OCI-M1 (cell line): ENCODE measurements at regions not wholly inside any gene's neighbourhood (a gene's known extent, or its start where the extent isn't known, plus 50 kb on each side); places are given as distances from the start of the nearest gene placed in this dataset.
A peak's percentile ranks its signal among the peaks of the same experiment; 100 is the strongest.
"Not testable (repeated sequence)": the region's sequence is repeated elsewhere in the genome, so short reads cannot be mapped to it uniquely, and the experiment has no call there.

Experiments used
- DNase-seq: peaks from one replicate; lab custom pipeline; 2025; lab: John Stamatoyannopoulos, UW

DNA sequence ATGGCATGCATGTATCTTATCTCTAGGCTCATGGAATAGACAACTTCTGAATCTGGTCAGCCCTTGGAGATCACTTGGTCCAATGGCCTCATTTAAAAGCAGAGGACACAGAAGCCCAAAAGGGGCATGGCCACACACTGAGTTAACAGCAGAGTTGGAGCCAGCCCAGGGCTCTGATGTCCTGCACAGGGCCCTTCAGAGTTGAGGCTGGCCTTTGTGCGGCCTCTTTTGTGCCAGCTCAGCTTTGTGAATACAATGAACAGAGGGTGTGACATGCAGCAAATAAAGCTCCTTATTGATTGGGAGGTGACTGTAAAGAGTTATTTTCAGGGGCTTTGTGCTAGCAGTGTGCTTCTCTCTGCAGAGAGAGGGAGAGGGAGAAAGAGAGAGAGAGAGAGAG lies 150.1 kb upstream of the STK32A start:
- DNase-seq = no peak

DNA sequence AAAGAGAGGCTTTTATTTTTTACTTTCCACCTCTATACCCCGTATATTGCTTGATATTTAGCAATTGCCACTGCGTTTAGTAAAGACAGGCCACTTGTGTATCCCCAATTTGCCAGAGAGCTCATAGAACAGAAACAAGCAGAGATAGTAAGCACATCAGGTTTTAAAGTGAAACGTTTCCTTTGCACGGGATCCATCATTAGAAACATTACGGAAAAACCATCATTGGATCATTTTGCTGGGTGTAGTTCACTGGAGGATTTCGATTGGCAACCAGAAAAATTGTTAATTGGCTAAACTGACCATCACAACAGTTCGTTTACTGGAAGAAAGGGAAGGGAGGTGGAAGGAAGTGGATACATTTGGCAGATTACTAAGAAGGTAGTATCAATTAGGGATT lies 149.4 kb upstream of the STK32A start:
- no peak for DNase-seq

DNA sequence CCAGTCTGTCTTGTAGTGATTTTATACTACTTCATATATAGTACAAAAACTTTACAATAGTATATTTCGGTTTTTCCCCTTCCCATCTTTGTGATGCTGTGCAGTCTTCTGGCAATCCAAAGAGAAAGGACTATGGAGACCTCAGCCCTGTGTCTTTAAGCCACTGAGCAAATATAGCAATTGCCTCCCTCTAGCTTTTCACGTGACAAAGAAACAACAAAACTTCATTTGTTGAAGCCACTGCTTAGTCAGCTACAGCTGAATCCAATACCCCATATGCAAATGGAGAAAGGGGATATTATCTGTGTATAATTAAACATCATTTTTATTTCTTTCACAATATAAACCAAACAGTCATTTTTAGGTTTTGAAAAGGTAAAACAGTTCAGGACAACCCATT lies 142.8 kb upstream of the STK32A start:
- no peak for DNase-seq

DNA sequence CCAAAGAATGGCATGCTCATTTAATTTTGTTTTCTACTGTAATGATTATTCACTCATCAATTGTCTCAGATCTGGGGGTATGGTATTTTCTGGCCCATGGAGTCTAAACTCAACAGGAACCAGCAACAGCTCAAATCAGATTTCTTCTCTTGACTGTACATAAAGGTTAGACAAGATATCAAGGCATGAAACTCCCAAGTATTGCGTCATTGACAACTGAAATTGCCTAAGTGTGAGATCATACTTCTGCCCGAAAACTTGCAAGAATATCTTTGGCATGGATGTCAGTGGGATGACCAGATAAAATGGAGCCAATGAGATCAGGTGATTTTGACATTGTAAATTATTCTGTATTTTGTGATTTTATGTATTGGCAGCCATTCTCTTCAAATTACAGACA lies 141.7 kb upstream of the STK32A start:
- DNase-seq = peak; percentile 2

DNA sequence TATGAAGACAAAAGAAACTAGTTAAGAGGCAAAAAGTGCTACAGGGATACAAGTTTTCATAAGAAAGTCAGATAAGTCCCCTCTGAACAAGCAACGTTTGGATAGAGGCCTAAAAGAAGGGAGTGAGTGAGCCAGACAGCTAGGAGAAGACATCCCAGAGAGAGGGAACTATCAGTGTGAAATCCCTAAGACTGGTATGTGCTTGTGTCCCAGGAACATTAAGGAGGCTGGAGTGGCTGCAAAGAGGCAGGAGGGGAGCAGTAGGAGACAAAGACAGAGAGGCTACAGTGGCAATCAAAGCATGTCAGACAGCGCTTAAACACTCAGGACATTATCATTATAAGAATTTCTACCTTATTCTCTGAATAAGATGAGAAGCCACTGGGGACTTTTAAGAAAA lies 139.1 kb upstream of the STK32A start:
- DNase-seq = no peak

DNA sequence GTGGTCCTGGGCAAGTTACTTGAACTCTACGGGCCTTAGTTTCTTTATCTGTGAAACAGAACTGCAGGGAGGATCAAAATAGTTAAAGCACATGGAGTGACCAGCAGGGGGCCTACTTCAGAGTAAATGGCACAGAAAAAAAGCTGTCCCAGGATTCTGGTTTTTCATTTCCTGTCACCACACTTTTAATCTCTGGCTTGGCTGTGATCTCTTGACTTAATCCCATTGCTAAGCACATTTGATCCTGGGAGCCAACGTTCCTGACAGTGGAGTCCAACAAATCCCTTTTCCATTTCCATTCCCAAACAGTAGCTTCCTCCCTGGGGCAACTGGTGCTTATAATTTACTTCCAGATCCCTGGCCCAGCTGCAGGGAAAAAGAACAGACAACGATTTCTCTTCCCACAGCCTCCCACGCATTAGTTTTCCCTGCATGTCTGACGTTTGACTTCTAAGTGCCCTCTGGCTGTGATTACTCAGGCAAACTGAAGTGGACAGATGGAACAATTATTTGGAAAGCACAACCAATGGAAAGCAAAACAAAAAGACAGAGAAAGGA lies 136.5 kb upstream of the STK32A start:
- peak; percentile 42 for DNase-seq

DNA sequence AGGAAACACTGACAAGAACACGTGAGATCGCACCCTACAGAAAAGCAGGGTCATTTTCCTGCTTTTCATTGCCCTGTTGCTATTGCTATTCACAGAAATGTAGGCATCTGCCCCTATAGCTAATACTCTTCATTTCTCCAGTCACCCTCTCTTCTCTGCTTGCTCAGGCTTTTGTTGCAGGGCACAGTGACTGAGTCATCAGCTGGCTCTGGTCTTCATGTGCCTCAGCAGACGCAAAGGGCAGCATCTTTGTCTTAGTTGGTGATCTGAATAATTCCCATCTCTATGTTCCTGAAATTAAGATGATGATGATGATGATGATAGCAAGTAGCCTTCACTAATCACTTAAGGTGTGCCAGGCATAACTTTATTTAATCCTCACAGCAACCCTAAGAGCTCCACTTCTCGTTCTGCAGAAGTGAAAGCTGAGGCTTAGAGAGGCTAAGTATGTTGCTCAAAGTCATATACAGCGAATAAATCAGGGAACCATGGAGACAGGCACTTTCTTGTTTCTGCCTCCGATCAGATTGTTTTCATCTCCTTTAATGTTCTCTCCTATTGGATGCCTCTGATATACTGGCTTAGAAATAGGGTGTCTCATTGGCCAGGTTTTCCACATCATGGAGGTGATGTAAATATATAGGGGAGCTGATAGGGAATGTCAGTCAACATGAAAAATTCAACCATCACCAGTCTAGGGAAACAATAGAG lies 133.0 kb upstream of the STK32A start:
- no peak for DNase-seq

DNA sequence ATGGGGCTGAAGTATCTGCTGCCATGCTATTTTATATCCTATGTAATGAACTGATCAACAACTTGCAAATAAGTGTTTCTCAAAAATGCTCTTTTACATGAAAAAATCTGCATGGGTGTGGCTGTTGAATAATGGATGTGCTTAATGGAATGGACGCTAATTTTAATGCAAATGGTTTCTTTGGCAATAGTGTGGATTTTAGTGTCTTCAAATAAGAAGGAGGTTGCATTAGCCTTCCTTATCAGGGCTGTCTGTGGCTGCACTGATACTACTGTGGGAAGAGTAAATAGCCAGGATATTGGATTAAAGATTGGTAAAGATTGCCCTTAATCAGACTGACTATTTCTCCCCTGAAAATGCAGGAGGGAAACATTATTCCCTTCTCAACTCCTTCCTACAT lies 121.9 kb upstream of the STK32A start:
- no peak for DNase-seq

DNA sequence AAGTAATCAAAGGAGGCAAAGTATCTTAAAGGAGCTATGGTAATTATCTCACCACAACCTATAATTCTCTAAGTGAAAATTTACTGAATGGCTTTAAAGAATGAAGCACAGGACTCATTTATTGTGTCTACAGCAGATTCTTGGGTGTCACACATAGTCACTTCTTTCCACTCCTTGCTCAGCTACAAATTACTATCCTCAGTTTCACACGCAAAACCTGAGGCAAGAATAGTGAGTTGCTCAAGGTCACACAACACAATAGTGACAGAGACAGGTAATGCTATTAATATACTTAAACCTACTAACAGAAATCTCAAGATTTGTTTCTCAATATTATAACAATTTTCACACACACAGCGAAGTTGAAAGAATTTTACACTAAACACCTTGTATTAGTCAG lies 120.9 kb upstream of the STK32A start:
- no peak for DNase-seq

DNA sequence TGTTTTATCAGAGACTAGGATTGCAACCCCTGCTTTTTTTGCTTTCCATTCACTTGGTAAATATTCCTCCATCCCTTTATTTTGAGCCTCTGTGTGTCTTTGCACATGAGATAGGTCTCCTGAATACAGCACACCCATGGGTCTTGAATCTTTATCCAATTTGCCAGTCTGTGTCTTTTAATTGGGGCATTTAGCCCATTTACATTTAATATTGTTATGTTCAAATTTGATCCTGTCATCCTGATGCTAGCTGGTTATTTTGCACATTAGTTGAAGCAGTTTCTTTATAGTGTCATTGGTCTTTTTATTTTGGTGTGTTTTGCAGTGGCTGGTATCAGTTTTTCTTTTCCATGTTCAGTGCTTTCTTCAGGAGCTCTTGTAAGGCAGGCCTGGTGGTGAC lies 95.1 kb upstream of the STK32A start:
- not testable (repeated sequence) for DNase-seq

DNA sequence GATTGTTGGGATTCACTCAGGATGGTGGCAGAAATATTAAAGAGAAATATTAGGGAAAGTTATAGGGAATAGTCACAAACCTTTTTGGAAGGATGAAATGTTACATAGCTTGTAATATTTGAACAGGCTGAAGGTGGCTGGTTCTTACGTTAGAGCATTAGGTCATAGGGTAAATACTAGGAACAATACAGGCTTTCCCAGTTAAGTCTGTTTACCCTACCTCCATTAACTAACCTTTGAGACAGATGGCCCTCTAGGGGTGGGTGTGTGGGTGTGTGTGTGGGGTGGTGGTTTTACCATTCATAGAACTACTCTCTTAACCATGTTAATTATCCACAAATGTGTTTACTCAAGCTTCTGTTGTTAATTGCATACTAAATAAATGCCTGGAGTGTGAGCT lies 94.3 kb upstream of the STK32A start:
- DNase-seq = no peak

DNA sequence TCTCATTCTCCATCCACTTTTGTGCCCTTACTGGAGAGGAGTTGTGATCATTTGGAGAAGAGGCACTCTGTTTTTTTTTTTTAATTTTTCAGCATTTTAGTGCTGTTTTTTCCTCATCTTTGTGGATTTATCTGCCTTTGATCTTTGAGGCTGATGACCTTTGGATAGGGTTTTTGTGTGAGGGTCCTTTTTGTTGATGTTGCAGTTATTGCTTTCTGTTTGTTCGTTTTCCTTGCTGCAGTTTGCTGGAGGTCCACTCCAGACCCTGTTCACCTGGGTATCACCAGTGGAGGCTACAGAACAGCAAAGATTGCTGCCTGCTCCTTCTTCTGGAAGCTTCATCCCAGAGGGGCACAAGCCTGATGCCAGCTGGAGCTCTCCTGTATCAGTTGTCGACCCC lies 93.2 kb upstream of the STK32A start:
- not testable (repeated sequence) for DNase-seq

DNA sequence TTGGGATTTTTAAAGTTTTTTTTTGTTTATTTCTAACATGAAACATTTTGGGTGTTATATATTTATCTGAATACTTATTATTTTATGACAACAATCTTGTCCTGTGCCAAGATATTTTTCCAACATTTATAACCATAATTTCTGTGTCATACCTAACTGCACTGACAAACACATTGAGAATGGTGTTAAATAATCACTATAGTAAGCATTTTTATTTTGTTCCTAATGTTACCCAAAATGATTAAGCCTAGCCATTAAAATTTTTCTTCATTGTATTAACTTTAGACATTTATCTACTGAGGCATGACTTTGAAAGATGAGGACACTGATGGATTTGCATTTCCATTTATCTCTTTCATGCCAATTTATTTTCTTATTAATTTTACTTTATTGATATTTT lies 91.6 kb upstream of the STK32A start:
- DNase-seq = no peak

DNA sequence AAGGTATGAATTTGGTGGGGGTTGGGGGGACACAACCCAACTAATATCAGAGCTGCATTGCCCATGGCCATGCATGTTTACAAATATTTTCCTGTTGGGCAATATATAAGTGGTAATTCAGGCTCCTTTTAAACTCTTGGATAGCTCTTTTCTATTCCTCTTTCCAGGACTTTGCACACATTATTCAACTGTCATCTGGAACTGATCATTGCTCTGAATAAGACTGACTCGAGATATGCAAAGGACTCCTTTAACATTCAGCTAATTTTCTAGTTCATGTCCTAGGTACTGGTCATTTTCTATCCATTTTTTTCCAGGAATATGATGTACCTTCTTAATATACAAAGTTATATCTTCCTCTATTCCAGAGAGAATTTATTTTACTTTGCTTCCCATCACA lies 89.5 kb upstream of the STK32A start:
- DNase-seq = no peak

DNA sequence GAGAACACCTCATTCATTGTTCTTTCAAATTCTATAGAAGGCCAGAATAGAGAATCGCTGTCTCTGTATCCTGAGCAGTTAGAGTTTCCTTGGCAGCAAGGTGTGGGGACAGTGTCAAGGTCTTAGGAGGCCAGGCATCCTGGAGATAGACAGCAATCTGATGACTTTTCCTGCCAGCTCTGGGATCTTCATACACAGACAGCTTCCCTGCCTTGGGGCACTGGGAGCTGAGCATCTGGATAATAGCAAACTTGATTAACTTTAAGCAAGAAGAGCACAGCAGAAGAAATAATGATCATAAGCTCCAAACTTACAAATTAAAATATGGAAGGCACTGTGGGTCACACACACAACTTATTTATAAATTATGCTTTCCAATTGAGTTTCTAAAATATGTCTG lies 86.1 kb upstream of the STK32A start:
- DNase-seq = no peak

DNA sequence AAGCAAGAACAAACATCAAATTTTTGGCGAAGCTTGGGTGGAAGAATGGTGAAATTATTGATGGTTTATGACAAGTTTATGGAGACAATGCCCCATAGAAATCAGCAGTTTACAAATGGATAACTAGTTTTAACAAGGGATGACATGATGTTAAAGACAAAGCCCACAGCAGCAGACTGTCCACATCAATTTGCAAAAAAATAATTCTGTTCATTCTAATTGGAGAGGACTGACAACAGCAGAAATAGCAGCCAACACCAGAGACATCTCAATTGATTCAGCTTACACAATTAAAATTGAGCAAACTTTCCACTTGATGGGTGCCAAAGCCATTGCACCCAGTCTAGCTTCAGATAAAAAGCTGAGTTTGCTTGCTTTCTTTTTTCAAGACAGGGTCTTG lies 82.7 kb upstream of the STK32A start:
- no peak for DNase-seq

DNA sequence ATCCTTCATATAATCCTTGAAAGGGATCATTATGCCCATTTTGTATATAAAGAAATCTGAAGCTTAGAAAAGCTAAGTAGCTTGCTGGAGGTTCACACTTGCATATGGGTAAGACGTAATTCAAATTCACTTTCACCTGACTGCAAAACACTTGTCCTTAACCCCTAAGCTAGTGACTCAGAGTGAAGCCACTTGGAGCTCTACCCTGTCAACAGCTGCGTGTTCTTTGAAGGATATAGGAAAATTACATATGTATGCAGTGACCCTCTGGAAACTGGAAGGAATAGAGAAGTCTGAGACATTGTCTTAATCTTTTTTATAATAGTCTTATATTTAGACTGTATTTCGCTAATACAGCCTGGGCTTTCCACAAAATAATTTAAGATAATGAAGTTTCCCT lies 80.0 kb upstream of the STK32A start:
- no peak for DNase-seq

DNA sequence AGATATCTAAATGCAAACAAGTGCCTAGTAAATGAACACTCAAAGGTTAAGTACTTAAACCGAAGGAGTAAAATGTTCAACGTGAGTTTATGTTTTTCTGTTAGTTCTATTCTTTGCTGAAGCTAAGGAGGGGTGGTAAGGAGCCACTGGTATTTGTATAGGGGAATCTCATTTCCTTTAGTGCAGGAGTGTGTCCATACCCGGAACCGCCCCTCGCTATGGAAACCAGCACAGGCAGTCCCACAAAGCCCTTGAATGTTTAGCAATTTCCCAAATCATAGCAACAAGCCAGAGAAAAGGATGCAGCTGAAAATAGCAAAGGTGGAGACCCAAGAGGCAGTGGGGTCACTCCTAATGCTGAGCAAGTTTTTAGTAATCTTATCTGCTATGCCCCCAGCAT lies 78.8 kb upstream of the STK32A start:
- no peak for DNase-seq

DNA sequence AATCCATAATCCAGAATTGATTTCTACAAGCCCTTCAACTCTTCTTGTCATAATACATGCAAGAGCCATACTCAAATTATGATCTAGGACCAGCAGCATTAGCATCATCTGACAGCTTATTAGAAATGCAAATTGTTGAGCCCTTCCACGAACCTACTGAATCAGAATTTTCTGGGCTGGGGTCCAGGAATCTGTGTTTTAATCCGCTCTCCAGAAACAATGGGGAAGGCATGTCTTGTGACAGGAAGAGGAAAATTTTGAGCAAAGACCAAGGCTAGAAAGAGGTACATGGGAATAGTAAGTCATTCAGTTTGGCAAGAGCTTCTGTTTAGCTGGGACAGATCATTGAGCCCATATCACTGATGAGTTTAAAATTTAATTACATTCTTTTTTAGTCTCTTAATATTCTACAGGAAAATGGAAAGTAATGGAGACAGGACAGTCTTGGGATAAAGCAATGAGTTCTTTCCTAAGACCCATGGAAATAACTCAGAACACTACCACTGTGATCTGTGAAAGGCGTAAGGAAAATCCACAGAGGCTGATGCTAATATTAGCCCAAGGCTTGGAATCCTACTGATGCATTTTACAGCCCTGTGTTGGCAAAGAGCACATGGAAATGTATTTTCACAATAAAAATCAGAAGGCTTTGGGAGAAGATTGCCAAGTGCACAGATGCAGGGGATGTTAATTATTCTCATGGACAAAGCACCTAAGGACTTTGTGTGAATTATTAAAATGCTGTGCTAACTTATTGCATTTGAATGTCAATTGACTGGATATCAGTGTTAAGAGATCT lies 73.7 kb upstream of the STK32A start:
- DNase-seq = no peak

DNA sequence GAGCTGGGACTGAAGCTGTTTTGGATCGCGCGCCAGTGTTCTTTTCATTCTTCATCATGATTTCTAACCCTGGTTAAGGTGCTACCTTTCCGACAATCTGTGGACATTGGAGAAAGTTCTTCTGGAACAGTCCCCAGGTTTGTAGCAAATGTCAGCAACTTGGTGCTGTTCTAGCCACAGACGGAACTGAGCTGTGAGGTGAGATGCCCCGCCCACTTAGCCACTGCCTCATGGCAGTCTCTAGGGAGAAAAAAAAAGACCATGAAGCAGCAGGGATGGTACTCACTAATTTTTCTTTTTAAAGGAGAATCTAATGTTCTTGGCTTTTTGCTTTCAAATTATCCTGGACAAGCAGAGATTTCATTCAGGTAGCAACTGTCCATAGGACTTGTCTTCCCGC lies 72.1 kb upstream of the STK32A start:
- DNase-seq = no peak

DNA sequence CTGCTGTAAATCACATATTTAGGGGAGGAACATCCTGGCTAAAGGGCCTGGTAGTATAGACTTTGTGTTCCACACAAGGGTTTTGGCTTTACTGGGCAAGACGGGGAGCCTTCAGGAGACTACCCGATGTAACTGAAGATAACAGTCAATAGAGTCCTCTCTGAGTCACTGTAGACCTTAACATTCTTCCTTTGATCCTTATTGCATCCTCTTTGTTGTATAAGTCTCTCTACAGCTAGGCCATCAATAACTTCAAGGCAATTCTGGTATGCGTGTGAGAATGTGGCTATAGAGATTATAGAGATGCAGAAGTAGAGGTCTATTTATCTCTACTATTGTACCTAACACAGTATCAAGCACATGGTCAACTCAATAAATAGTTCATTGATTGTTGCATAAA lies 67.3 kb upstream of the STK32A start:
- DNase-seq = no peak

DNA sequence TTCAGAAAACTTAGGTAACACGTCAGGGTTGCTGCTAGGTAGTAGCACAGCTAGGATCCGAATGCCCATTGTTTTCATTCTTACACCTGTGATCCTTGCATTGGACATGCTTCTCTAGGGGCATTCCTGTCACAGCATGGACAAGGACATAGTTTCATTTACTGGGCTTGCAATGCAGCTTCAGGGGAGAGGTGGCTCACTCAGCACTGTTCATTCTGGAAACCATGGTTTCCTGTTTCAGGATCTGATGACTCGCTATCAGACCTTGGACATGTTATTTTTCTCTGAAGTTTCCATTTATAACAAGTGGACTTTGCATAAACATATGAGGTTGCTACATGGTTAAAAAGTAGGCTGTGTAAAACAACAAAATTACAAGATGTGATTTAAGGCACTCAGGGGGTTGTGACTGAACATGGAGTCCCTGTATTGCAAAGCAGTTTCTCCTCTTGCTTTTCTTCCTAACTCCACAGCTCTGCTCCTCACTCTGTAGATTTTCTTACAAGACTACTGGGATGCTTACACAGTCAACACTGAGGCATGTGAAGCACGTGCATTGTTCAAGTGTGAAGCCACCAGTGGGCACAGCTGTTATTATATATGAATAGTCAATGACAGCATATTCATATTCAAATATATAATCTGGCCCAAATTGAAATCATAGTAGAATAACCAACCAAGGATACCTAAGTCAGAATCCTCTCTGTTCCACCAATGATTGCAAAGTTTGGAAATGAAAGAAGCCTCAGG lies 66.1 kb upstream of the STK32A start:
- no peak for DNase-seq

DNA sequence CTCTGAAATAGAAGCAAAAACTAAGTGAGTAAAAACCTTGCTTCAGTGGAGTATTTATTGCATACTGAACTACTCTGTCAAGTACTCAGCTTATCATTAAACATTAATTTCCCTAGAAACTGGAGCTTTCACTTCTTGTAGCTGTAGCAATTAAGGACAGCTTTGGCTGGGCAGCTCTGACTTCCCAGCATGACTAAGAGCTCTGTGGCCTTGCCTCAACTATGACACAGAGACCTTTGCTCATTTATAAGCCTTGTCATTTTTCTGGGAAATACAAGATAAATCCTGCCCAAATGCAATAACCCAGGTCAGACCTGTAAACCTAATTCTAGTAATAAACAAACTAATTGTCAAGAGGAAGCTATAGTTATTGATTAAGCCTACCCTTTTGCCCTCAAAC lies 65.4 kb upstream of the STK32A start:
- no peak for DNase-seq
